Suprapubic skin (tissue), 3 donors: ENCODE measurements at regions not wholly inside any gene's neighbourhood (a gene's known extent, or its start where the extent isn't known, plus 50 kb on each side); places are given as distances from the start of the nearest gene placed in this dataset.

Experiments used
- POLR2AphosphoS5 ChIP-seq, 3 donors: sonication (generic); formaldehyde crosslinking; IDR thresholded peaks; one replicate each; pipeline ENCODE4 v1.6.1; 2017; ENCODE audit warnings: antibody characterized with exemption in 3 of 3
- TF ChIP-seq, protein P1 (sequence below), 2 donors: fragments of 200-600 bp in 1 of 2; fragments of 450-650 bp in 1 of 2; sonication (generic) in 1 of 2; IDR thresholded peaks; one replicate each; pipeline ENCODE4 v1.5.1; 2016 to 2019; ENCODE audit warnings: antibody characterized with exemption in 2 of 2, mild to moderate bottlenecking in 1 of 2, moderate library complexity in 1 of 2

DNA sequence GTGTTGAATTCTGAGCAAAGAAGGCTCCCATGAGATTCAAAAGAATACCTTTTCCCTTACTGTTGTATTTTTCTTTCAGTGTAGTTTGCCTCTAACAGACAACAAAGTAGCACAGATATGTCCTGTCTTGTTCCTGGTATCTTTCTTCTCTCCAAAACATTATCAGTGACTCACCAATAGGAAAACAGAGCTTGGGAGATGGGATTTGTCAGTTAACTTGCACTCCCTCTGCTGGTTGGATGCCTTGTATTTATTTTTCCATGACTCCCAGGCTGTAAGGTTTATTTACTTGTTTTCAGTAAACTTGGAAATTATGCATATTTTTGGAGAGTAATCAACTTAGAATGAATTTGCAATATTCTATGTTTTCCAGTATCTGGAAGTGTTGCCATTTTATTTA is 129.7 kb downstream of the SAMD9 start:
- TF ChIP-seq, protein P1, sequence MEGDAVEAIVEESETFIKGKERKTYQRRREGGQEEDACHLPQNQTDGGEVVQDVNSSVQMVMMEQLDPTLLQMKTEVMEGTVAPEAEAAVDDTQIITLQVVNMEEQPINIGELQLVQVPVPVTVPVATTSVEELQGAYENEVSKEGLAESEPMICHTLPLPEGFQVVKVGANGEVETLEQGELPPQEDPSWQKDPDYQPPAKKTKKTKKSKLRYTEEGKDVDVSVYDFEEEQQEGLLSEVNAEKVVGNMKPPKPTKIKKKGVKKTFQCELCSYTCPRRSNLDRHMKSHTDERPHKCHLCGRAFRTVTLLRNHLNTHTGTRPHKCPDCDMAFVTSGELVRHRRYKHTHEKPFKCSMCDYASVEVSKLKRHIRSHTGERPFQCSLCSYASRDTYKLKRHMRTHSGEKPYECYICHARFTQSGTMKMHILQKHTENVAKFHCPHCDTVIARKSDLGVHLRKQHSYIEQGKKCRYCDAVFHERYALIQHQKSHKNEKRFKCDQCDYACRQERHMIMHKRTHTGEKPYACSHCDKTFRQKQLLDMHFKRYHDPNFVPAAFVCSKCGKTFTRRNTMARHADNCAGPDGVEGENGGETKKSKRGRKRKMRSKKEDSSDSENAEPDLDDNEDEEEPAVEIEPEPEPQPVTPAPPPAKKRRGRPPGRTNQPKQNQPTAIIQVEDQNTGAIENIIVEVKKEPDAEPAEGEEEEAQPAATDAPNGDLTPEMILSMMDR (IDR thresholded peaks at IDR 0.05): peak; percentile 35 to 38
- TF ChIP-seq POLR2AphosphoS5 (IDR thresholded peaks at IDR 0.05): no peak
